MM.1S (cell line): ENCODE measurements at regions not wholly inside any gene's neighbourhood (a gene's known extent, or its start where the extent isn't known, plus 50 kb on each side); places are given as distances from the start of the nearest gene placed in this dataset.

Experiments
- DNase-seq: peaks from one replicate; pipeline ENCODE4 v3.0.0-alpha.2; 2015
- H2AFZ ChIP-seq: fragments of 300-600 bp; sonication (generic); 2 replicates; pipeline ENCODE4 v1.6.0; 2016; ENCODE audit warnings: antibody characterized with exemption, low read length
- H3F3A ChIP-seq: fragments of 300-600 bp; sonication (generic); 2 replicates; pipeline ENCODE4 v1.6.1; 2016; ENCODE audit warnings: mild to moderate bottlenecking, antibody characterized with exemption, low read length, moderate library complexity, mixed read lengths; ENCODE audit not compliant: insufficient read depth
- H3K27ac ChIP-seq: fragments of 300-600 bp; sonication (generic); 2 replicates; pipeline ENCODE4 v1.5.1; 2016; ENCODE audit warnings: mild to moderate bottlenecking, low read length
- H3K27me3 ChIP-seq: fragments of 300-600 bp; sonication (generic); replicated peaks from 2 replicates; pipeline ENCODE4 v1.6.0; 2016; ENCODE audit warnings: low read length; ENCODE audit not compliant: insufficient read depth
- H3K36me3 ChIP-seq: fragments of 300-600 bp; sonication (generic); replicated peaks from 2 replicates; pipeline ENCODE4 v1.6.1; 2016; ENCODE audit warnings: mild to moderate bottlenecking, low read length, mixed read lengths; ENCODE audit not compliant: insufficient read depth
- H3K4me1 ChIP-seq: fragments of 300-600 bp; sonication (generic); 2 replicates; pipeline ENCODE4 v1.6.1; 2016; ENCODE audit warnings: low read length, mixed read lengths
- H3K4me2 ChIP-seq: fragments of 300-600 bp; sonication (generic); 2 replicates; pipeline ENCODE4 v1.6.0; 2016; ENCODE audit warnings: low read depth, low read length
- H3K4me3 ChIP-seq: fragments of 300-600 bp; sonication (generic); 2 replicates; pipeline ENCODE4 v1.5.1; 2016; ENCODE audit warnings: low read length, mixed read lengths
- H3K79me2 ChIP-seq: fragments of 300-600 bp; sonication (generic); 2 replicates; pipeline ENCODE4 v1.6.1; 2016; ENCODE audit warnings: mixed run types, low read length, mixed read lengths
- H3K9ac ChIP-seq: fragments of 300-600 bp; sonication (generic); 2 replicates; pipeline ENCODE4 v1.6.1; 2016; ENCODE audit warnings: low read length, mixed read lengths
- H3K9me2 ChIP-seq: fragments of 300-600 bp; sonication (generic); replicated peaks from 2 replicates; pipeline ENCODE4 v1.6.1; 2016; ENCODE audit warnings: mild to moderate bottlenecking, low read length, mixed read lengths; ENCODE audit not compliant: insufficient read depth
- H3K9me3 ChIP-seq: fragments of 300-600 bp; sonication (generic); replicated peaks from 2 replicates; pipeline ENCODE4 v1.6.1; 2016; ENCODE audit warnings: mild to moderate bottlenecking, low read length, mixed read lengths; ENCODE audit not compliant: insufficient read depth
- H4K20me1 ChIP-seq: fragments of 300-600 bp; sonication (generic); 2 replicates; pipeline ENCODE4 v1.6.1; 2016; ENCODE audit warnings: mild to moderate bottlenecking, low read length, moderate library complexity, mixed read lengths; ENCODE audit not compliant: insufficient read depth
- EZH2 ChIP-seq: fragments of 300-600 bp; sonication (generic); optimal IDR thresholded peaks from 2 replicates; pipeline ENCODE3; 2017; ENCODE audit warnings: low read depth, mild to moderate bottlenecking, antibody characterized with exemption, low read length, mixed read lengths
- EZH2phosphoT487 ChIP-seq: fragments of 300-600 bp; sonication (generic); IDR thresholded peaks from 2 replicates; pipeline ENCODE4 v1.6.1; 2018; ENCODE audit warnings: antibody characterized with exemption, low read length
- TF ChIP-seq, protein P1 (sequence below): fragments of 300-600 bp; sonication (generic); IDR thresholded peaks from 2 replicates; pipeline ENCODE4 v1.5.1; 2016; ENCODE audit warnings: antibody characterized with exemption, low read length, mixed read lengths

DNA sequence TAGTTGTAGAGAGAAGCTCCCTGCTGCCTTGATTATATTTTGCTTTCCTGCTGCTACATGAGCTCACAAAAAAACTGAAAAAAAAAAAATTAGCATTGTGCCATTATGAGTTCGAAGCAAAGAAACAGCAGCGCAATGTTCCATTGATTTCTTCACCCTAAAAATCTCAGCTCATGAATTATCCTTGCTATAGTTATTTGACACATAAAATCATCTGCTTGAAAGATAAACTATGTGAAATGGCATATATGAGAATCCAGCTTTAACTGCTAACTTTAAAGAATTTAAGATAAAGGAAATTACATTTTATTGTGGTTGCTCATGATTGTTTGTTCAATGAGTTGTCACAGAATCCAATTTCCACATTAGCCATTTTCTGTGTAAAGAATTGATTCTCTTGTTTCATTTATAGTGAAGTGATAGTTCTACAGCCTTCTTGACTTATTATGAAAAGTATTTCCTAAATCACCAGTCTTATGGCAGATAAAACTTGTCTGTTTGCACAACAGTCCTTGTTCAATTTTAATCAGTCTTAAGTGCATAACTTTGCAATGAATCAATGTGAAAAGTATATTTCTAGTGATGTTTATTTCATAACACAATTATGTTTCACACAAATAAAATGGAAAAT, 1275.0 kb upstream of the CDH9 start:
- no peaks in the 10 kb centered on the region for H3K27me3 ChIP-seq
- H3K9me2 ChIP-seq = no peaks in the 10 kb centered on the region
- no peak overlapping the region for H3K4me2 ChIP-seq
- H3K27ac ChIP-seq = no peak overlapping the region
- no peak for TF ChIP-seq EZH2
- H3K79me2 ChIP-seq = no peaks in the 10 kb centered on the region
- H2AFZ ChIP-seq = no peak overlapping the region
- no peaks in the 10 kb centered on the region for H3K36me3 ChIP-seq
- no peak for DNase-seq
- no peak overlapping the region for H3K4me3 ChIP-seq
- H4K20me1 ChIP-seq = no peaks in the 10 kb centered on the region
- H3K4me1 ChIP-seq = no peaks in the 10 kb centered on the region
- H3K9me3 ChIP-seq = no peaks in the 10 kb centered on the region
- no peaks in the 10 kb centered on the region for H3F3A ChIP-seq
- no peak overlapping the region for H3K9ac ChIP-seq

DNA sequence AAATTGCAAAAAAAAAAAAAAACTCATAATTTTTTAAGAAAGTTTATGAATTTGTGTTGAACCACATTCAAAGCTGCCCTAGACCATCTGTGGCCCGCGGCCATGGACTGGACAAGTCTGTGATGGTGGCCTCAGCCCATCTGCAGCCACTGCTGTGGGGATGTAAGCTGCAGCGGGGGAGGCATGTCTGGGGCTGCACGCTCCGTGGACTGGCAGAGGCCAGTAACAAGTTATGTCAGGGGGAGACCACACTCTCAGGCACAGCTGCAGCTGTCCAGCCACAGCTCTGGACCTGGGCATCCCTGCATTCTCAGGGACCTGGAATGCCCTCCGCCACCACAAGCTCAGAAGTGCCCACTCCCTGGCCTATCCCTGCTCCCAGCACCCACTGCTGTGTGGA, 1272.3 kb upstream of the CDH9 start:
- DNase-seq = no peak

DNA sequence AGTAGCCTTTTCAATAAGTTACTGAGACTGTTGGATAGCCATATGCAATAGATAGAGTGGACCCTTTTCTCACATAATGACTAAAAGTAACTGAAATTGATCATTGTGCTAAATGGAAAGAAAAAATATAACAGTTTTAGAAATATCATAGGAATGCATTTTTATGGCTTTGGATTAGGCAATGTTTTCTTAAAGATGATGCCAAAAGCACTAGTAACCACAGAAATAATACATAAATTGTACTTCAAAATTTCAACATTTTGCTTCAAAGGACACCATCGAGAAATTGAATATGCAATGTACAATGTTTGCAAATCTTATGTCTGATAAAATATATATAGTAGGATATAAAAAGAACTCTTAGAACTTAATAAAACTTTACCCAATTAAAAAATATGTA, 1267.5 kb upstream of the CDH9 start:
- H3F3A ChIP-seq = no peaks in the 10 kb centered on the region
- TF ChIP-seq EZH2phosphoT487 (no peak), EZH2 (no peak)
- TF ChIP-seq, protein P1, sequence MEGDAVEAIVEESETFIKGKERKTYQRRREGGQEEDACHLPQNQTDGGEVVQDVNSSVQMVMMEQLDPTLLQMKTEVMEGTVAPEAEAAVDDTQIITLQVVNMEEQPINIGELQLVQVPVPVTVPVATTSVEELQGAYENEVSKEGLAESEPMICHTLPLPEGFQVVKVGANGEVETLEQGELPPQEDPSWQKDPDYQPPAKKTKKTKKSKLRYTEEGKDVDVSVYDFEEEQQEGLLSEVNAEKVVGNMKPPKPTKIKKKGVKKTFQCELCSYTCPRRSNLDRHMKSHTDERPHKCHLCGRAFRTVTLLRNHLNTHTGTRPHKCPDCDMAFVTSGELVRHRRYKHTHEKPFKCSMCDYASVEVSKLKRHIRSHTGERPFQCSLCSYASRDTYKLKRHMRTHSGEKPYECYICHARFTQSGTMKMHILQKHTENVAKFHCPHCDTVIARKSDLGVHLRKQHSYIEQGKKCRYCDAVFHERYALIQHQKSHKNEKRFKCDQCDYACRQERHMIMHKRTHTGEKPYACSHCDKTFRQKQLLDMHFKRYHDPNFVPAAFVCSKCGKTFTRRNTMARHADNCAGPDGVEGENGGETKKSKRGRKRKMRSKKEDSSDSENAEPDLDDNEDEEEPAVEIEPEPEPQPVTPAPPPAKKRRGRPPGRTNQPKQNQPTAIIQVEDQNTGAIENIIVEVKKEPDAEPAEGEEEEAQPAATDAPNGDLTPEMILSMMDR = no peak
- no peaks in the 10 kb centered on the region for H3K79me2 ChIP-seq
- no peaks in the 10 kb centered on the region for H4K20me1 ChIP-seq
- no peaks in the 10 kb centered on the region for H3K36me3 ChIP-seq
- no peak overlapping the region for H3K27ac ChIP-seq
- no peak overlapping the region for H3K9ac ChIP-seq
- no peak overlapping the region for H3K4me2 ChIP-seq
- no peak for DNase-seq
- no peaks in the 10 kb centered on the region for H3K9me3 ChIP-seq
- H3K9me2 ChIP-seq = no peaks in the 10 kb centered on the region
- H3K4me1 ChIP-seq = no peaks in the 10 kb centered on the region
- H3K27me3 ChIP-seq = no peaks in the 10 kb centered on the region
- H3K4me3 ChIP-seq = no peak overlapping the region
- H2AFZ ChIP-seq = no peak overlapping the region

More for the DNA sequence above, 1272.3 kb upstream of the CDH9 start:
- no peak overlapping the region for H3K9ac ChIP-seq
- no peaks in the 10 kb centered on the region for H3K27me3 ChIP-seq
- H3K4me1 ChIP-seq = no peaks in the 10 kb centered on the region
- no peak for TF ChIP-seq EZH2phosphoT487
- no peak for TF ChIP-seq EZH2
- TF ChIP-seq, protein P1 = no peak
- no peaks in the 10 kb centered on the region for H3F3A ChIP-seq
- H4K20me1 ChIP-seq = no peaks in the 10 kb centered on the region
- no peak overlapping the region for H3K27ac ChIP-seq
- H3K4me3 ChIP-seq = no peak overlapping the region
- H3K9me3 ChIP-seq = no peaks in the 10 kb centered on the region
- H3K9me2 ChIP-seq = no peaks in the 10 kb centered on the region
- H3K4me2 ChIP-seq = no peak overlapping the region
- no peak overlapping the region for H2AFZ ChIP-seq
- H3K79me2 ChIP-seq = no peaks in the 10 kb centered on the region
- no peaks in the 10 kb centered on the region for H3K36me3 ChIP-seq

DNA sequence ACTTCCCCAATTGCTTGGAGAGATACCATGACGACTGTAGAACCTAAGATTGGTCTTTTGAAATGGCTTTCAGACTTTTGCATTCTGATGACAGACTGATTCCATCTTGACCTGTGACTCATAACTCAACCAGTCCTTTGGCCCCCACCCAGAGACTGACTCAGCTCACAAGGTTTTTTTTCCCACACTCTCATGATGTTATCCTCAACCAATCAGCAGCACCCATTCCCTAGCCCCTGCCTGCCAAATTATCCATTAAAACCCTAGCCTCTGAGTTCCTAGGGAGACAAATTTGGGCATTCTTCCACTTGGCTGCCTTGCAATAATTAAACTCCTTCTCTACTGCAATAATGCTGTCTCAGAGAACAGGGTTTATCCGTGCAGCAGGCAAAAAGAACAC, 1263.3 kb upstream of the CDH9 start:
- Histone ChIP-seq H3K27ac (no peak overlapping the region), H4K20me1 (no peaks in the 10 kb centered on the region), H3K27me3 (no peaks in the 10 kb centered on the region), H2AFZ (no peak overlapping the region), H3K36me3 (no peaks in the 10 kb centered on the region), H3K9me3 (no peaks in the 10 kb centered on the region), H3K9ac (no peak overlapping the region), H3K9me2 (no peaks in the 10 kb centered on the region), H3K4me1 (no peaks in the 10 kb centered on the region), H3K4me2 (no peak overlapping the region), H3K79me2 (no peaks in the 10 kb centered on the region), H3F3A (no peaks in the 10 kb centered on the region), H3K4me3 (no peak overlapping the region)
- no peak for DNase-seq
- no peak for TF ChIP-seq EZH2phosphoT487
- TF ChIP-seq, protein P1 = no peak
- no peak for TF ChIP-seq EZH2
